GM23248 (cell line): ENCODE measurements at regions not wholly inside any gene's neighbourhood (a gene's known extent, or its start where the extent isn't known, plus 50 kb on each side); places are given as distances from the start of the nearest gene placed in this dataset.

ENCODE experiments used
- EZH2 ChIP-seq: fragments of 200-600 bp; sonication (generic); IDR thresholded peaks from 2 replicates; pipeline ENCODE4 v1.6.1; 2018; ENCODE audit warnings: antibody characterized with exemption, mild to moderate bottlenecking; ENCODE audit not compliant: insufficient read depth, poor library complexity, severe bottlenecking
- EZH2phosphoT487 ChIP-seq: fragments of 200-600 bp; sonication (generic); IDR thresholded peaks from 2 replicates; pipeline ENCODE4 v1.6.1; 2018; ENCODE audit warnings: antibody characterized with exemption, moderate library complexity, mild to moderate bottlenecking, low read depth; ENCODE audit not compliant: insufficient read depth

DNA sequence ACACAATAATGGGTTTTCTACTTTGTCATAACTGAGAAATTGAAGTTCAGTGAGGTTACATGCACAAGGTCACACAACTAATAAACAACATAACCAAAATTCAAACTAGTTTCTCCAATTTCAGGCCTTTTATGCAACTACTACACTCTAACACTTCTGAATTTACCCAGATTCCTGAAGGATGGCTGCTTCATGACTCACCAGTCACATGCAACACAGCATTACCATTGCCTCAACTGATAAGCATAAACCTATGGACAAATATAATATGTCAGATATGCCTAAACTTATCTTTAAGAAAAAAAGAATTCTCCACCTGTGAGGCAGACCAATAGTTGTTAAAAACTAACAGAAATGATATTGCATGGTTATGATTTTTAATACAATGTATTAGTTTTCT, 586.5 kb upstream of the SLC8A1 start:
- TF ChIP-seq EZH2 (no peak), EZH2phosphoT487 (no peak)
